ENCODE measurements at regions not wholly inside any gene's neighbourhood (a gene's known extent, or its start where the extent isn't known, plus 50 kb on each side); places are given as distances from the start of the nearest gene placed in this dataset.

- intact Hi-C loops (cut with DNase I): no loop called here
- Histone ChIP-seq H3K27ac (no peak overlapping the region), H3K9me3 (no peaks in the 10 kb centered on the region), H3K4me3 (no peak overlapping the region), H3K36me3 (no peaks in the 10 kb centered on the region), H3K27me3 (no peaks in the 10 kb centered on the region), H3K4me1 (no peaks in the 10 kb centered on the region)
- no peak for TF ChIP-seq POLR2A (IDR thresholded peaks at IDR 0.05)
- TF ChIP-seq, protein P1, sequence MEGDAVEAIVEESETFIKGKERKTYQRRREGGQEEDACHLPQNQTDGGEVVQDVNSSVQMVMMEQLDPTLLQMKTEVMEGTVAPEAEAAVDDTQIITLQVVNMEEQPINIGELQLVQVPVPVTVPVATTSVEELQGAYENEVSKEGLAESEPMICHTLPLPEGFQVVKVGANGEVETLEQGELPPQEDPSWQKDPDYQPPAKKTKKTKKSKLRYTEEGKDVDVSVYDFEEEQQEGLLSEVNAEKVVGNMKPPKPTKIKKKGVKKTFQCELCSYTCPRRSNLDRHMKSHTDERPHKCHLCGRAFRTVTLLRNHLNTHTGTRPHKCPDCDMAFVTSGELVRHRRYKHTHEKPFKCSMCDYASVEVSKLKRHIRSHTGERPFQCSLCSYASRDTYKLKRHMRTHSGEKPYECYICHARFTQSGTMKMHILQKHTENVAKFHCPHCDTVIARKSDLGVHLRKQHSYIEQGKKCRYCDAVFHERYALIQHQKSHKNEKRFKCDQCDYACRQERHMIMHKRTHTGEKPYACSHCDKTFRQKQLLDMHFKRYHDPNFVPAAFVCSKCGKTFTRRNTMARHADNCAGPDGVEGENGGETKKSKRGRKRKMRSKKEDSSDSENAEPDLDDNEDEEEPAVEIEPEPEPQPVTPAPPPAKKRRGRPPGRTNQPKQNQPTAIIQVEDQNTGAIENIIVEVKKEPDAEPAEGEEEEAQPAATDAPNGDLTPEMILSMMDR (IDR thresholded peaks at IDR 0.05): no peak
- WGBS (ENCODE audit: insufficient coverage, low coverage, low lambda C conversion rate, missing lambda C conversion rate): 63% methylated on average over 5 of the region's 5 CpGs
- DNase-seq (no peak), ATAC-seq (no peak)
Measured at GRCh38 chr18:1952486-1952885, 618.8 kb downstream of the METTL4 start.

DNA sequence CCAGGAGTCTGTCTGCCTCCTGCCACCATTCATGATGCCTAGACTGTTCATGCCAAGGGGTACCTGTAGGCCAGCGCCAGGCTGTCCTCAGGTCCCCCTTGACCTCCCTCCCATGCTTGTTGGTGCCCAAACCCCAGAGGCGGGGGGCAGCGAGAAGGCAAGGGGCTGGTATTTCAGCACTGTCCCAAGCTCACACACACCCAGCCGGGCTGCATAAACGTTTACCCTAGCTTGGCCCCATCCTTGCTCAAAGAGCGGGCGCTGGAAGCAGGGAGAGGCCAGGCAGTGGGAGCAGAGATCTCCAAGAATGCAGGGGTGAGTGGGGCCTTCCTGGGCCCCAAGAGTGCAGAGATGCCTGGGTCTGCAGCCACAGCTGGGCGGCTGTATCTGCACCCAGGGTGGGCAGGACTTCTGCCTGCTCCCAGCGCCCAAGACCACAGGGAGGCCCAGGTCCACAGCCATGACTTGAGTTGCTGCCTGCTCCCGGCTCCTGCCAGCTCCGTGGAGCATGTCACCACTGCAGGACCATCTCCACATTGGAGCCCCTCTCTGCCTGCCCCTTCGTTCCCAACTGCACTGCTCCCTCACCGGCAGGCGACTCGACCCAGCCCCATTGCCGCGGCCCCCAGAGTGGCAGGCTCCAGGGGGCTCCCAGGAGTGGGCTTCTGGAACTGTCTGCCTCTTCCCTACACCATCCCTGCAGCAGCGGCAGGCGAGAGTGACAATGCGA is 616.6 kb downstream of the METTL4 start:
- DNase-seq: no peak
- peak in 1 of 4 donors; percentile 34 for ATAC-seq
- H3K27ac ChIP-seq: no peak overlapping the region
- no peaks in the 10 kb centered on the region for H3K36me3 ChIP-seq
- 90% methylated on average over 2 of the region's 20 CpGs for WGBS (ENCODE audit: insufficient coverage, low coverage, low lambda C conversion rate, missing lambda C conversion rate)
- H3K27me3 ChIP-seq: no peaks in the 10 kb centered on the region
- H3K4me1 ChIP-seq: no peaks in the 10 kb centered on the region
- no peaks in the 10 kb centered on the region for H3K9me3 ChIP-seq
- intact Hi-C loops (cut with DNase I): no loop called here
- TF ChIP-seq, protein P1 (IDR thresholded peaks at IDR 0.05): no peak
- no peak for TF ChIP-seq POLR2A (IDR thresholded peaks at IDR 0.05)
- H3K4me3 ChIP-seq: no peak overlapping the region

- Histone ChIP-seq H3K27me3 (no peaks in the 10 kb centered on the region), H3K9me3 (no peaks in the 10 kb centered on the region), H3K36me3 (no peaks in the 10 kb centered on the region), H3K4me3 (no peak overlapping the region), H3K27ac (no peak overlapping the region), H3K4me1 (no peaks in the 10 kb centered on the region)
- no peak for TF ChIP-seq POLR2A (IDR thresholded peaks at IDR 0.05)
- TF ChIP-seq, protein P1 (IDR thresholded peaks at IDR 0.05): no peak
- ATAC-seq (no peak), DNase-seq (no peak)
- WGBS (ENCODE audit: insufficient coverage, low coverage, low lambda C conversion rate, missing lambda C conversion rate): 6% methylated on average over 1 of the region's 1 CpG
- intact Hi-C loops (cut with DNase I): no loop called here
Measured at GRCh38 chr18:1958798-1959197, 612.5 kb downstream of the METTL4 start.

DNA sequence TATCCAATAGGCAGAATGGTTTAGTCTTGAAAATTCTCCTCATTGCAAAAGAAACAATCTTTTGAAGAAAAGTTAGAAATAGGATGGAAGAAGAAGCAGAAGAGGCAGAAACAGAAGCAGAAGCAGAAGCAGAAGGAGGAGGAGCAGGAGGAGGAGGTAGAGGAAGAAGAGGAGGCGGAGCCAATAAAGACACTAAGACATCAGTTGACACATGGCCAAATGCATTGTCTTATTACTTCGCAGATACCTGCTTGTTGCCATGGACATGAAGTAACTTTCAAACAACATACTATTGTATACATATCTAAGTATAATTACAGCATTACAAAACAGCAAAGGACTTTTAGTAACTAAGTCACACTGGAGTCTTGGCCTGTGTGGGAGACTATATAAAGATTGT is 606.3 kb downstream of the METTL4 start:
- TF ChIP-seq, protein P1 (IDR thresholded peaks at IDR 0.05): no peak
- TF ChIP-seq POLR2A (IDR thresholded peaks at IDR 0.05): no peak
- Histone ChIP-seq H3K27me3 (no peaks in the 10 kb centered on the region), H3K9me3 (no peaks in the 10 kb centered on the region), H3K4me1 (no peaks in the 10 kb centered on the region), H3K4me3 (no peak overlapping the region), H3K36me3 (no peaks in the 10 kb centered on the region), H3K27ac (no peak overlapping the region)
- DNase-seq: no peak
- WGBS (ENCODE audit: insufficient coverage, low coverage, low lambda C conversion rate, missing lambda C conversion rate): 78% methylated on average over 2 of the region's 2 CpGs
- no peak for ATAC-seq
- intact Hi-C loops (cut with DNase I): no loop called here

All from right lobe of liver (tissue), 6 donors.